Ishikawa (cell line): ENCODE measurements at regions not wholly inside any gene's neighbourhood (a gene's known extent, or its start where the extent isn't known, plus 50 kb on each side); places are given as distances from the start of the nearest gene placed in this dataset.

ENCODE experiments used
- CEBPB ChIP-seq: IDR thresholded peaks from 2 replicates; pipeline ENCODE4 v1.6.1; 2012
- CREB1 ChIP-seq: IDR thresholded peaks from 2 replicates; pipeline ENCODE4 v1.6.1; 2012; ENCODE audit warnings: low read depth
- EGR1 ChIP-seq: IDR thresholded peaks from 2 replicates; pipeline ENCODE4 v1.6.1; 2012
- EP300 ChIP-seq: IDR thresholded peaks from 2 replicates; pipeline ENCODE4 v1.6.1; 2012; ENCODE audit warnings: borderline replicate concordance
- FOXM1 ChIP-seq: IDR thresholded peaks from 2 replicates; pipeline ENCODE4 v1.6.1; 2012; ENCODE audit warnings: low read depth, borderline replicate concordance
- NFIC ChIP-seq: IDR thresholded peaks from 2 replicates; pipeline ENCODE4 v1.6.1; 2012
- RAD21 ChIP-seq: IDR thresholded peaks from 2 replicates; pipeline ENCODE4 v1.6.1; 2012; ENCODE audit warnings: low read depth
- TAF1 ChIP-seq: IDR thresholded peaks from 2 replicates; pipeline ENCODE4 v1.6.1; 2012; ENCODE audit warnings: low read depth, mild to moderate bottlenecking
- TCF12 ChIP-seq: IDR thresholded peaks from 2 replicates; pipeline ENCODE4 v1.6.1; 2012; ENCODE audit warnings: low read depth
- TEAD4 ChIP-seq: IDR thresholded peaks from 2 replicates; pipeline ENCODE4 v1.6.1; 2012
- YY1 ChIP-seq: IDR thresholded peaks from 2 replicates; pipeline ENCODE4 v1.6.1; 2012; ENCODE audit warnings: low read depth
- ZBTB7A ChIP-seq: IDR thresholded peaks from 2 replicates; pipeline ENCODE4 v1.6.1; 2012; ENCODE audit warnings: low read depth
- TF ChIP-seq, protein P1 (sequence below): IDR thresholded peaks from 2 replicates; pipeline ENCODE4 v1.6.1; 2012
- TF ChIP-seq, protein P2 (sequence below): IDR thresholded peaks from 2 replicates; pipeline ENCODE4 v1.6.1; 2012
- TF ChIP-seq, protein P3 (sequence below): IDR thresholded peaks from 2 replicates; pipeline ENCODE4 v1.6.1; 2012; ENCODE audit warnings: low read depth, mild to moderate bottlenecking

DNA sequence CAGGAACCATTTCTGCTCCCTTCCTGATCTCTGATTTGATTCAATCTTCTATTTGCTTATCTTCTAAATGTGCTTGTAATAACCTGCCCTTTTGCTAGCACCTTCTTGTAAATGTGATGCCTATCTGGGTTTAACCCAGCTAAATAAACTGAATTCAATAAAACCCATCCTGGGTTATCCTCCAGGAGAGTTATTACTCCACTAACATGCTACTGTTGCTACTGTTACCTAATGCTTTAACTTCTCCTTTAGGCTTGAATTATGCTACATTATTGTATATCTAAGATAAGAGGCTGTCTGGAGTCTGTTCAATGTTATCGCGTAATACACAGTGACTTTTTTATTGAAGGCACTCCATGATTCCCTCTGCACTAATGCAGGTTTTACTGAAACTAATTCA is 206.5 kb upstream of the CTAGE1 start:
- TF ChIP-seq FOXM1 (no peak), CEBPB (no peak), CREB1 (no peak), NFIC (no peak), TAF1 (no peak), TCF12 (no peak), TEAD4 (no peak), YY1 (no peak), EGR1 (no peak), EP300 (no peak), RAD21 (no peak), ZBTB7A (no peak)
- TF ChIP-seq, protein P1, sequence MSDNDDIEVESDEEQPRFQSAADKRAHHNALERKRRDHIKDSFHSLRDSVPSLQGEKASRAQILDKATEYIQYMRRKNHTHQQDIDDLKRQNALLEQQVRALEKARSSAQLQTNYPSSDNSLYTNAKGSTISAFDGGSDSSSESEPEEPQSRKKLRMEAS: no peak
- TF ChIP-seq, protein P2, sequence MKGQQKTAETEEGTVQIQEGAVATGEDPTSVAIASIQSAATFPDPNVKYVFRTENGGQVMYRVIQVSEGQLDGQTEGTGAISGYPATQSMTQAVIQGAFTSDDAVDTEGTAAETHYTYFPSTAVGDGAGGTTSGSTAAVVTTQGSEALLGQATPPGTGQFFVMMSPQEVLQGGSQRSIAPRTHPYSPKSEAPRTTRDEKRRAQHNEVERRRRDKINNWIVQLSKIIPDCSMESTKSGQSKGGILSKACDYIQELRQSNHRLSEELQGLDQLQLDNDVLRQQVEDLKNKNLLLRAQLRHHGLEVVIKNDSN: no peak
- TF ChIP-seq, protein P3, sequence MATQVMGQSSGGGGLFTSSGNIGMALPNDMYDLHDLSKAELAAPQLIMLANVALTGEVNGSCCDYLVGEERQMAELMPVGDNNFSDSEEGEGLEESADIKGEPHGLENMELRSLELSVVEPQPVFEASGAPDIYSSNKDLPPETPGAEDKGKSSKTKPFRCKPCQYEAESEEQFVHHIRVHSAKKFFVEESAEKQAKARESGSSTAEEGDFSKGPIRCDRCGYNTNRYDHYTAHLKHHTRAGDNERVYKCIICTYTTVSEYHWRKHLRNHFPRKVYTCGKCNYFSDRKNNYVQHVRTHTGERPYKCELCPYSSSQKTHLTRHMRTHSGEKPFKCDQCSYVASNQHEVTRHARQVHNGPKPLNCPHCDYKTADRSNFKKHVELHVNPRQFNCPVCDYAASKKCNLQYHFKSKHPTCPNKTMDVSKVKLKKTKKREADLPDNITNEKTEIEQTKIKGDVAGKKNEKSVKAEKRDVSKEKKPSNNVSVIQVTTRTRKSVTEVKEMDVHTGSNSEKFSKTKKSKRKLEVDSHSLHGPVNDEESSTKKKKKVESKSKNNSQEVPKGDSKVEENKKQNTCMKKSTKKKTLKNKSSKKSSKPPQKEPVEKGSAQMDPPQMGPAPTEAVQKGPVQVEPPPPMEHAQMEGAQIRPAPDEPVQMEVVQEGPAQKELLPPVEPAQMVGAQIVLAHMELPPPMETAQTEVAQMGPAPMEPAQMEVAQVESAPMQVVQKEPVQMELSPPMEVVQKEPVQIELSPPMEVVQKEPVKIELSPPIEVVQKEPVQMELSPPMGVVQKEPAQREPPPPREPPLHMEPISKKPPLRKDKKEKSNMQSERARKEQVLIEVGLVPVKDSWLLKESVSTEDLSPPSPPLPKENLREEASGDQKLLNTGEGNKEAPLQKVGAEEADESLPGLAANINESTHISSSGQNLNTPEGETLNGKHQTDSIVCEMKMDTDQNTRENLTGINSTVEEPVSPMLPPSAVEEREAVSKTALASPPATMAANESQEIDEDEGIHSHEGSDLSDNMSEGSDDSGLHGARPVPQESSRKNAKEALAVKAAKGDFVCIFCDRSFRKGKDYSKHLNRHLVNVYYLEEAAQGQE: no peak

DNA sequence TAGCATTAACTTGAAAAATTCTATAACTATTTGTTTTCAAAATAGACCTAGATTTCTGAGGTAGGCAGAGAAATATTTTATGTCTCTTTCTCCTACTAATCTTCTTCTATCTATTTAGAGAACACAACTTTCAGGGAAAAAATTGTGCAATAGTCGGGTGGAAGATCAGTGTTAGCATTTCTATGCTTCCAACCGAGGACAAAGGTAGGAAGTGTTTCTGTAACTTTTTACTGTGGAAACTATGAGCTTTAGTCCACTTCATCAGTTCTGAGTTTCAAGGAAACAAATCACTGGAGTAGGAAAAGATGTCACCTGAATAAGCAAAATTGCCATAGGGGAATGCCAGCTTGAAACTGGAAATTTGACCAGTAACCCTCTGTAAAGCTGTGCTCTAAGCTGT is 207.7 kb upstream of the CTAGE1 start:
- TF ChIP-seq YY1 (no peak), TCF12 (no peak), FOXM1 (no peak), EP300 (no peak), CREB1 (no peak), CEBPB (no peak), NFIC (no peak)
- TF ChIP-seq, protein P1: no peak

DNA sequence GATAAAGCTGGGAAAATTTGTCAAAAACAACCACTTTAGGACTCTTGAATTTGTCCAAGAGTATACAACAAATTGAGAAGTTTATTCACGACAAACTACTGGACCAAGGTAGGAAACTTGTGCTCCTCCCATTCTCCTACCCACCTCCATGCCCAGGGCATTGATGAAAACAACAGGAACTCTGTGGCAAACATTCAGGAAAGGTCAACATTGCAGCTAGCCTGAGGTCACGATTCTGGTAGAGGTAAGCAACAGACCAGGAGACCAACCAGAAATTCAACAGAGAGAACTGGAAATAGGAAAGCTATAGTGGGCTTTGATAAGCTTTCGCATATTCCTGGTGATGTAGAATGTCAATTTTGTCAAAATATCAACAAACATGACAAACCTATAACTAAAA is 209.1 kb upstream of the CTAGE1 start:
- TF ChIP-seq NFIC: no peak
- TF ChIP-seq, protein P2: no peak
- no peak for TF ChIP-seq CEBPB
- TF ChIP-seq ZBTB7A: no peak
- no peak for TF ChIP-seq TEAD4
- TF ChIP-seq, protein P3: no peak
- no peak for TF ChIP-seq TAF1
- TF ChIP-seq FOXM1: no peak
- TF ChIP-seq YY1: no peak
- TF ChIP-seq CREB1: no peak
- no peak for TF ChIP-seq EP300
- TF ChIP-seq, protein P1: no peak
- TF ChIP-seq EGR1: no peak

DNA sequence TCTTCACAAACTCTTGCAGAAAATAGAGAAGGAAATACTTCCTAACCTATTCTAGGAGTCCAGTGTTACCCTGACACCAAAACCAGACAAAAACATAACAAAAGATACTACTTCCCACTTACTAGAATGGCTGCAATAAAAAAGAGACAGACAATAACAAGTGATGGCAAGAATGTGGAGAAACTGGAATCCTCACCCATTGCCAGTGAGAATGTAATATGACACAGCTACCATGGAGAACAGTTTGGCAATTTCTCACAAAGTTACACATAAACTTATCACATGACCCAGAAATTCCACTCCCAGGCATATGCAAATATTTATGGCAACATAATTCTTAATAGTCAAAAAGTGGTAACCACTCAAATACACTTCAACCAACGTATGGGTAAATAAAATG is 209.8 kb upstream of the CTAGE1 start:
- TF ChIP-seq NFIC (no peak), YY1 (no peak), ZBTB7A (no peak), TEAD4 (no peak), TCF12 (no peak), RAD21 (no peak), TAF1 (no peak), EP300 (no peak), FOXM1 (no peak), CREB1 (no peak), EGR1 (no peak), CEBPB (no peak)
- TF ChIP-seq, protein P1: no peak
- TF ChIP-seq, protein P3: no peak
- TF ChIP-seq, protein P2: no peak
